A549 (cell line): ENCODE measurements at regions not wholly inside any gene's neighbourhood (a gene's known extent, or its start where the extent isn't known, plus 50 kb on each side); places are given as distances from the start of the nearest gene placed in this dataset.

Source experiments
- ATAC-seq, 2 experiments: fragments of 200-7000 bp in 1 of 2; fragments of >200 bp in 1 of 2; cut with Nextera tagmentation in 1 of 2; cut with Tn5 transposase in 1 of 2; 3 replicates each; pipeline versions ENCODE4 v1.8.0 to v1.9.1; 2018 to 2020; ENCODE audit warnings: mild to moderate bottlenecking in 1 of 2, moderate library complexity in 1 of 2
- CTCF ChIA-PET: fragments of 300-600 bp; sonication (Branson Sonifier 250); formaldehyde crosslinking; extraction: SDS; loops from one replicate; lab custom pipeline; 2021; ENCODE audit warnings: antibody characterized with exemption, inconsistent platforms; lab: Yijun Ruan, JAX
- POLR2A ChIA-PET: fragments of 350-600 bp; formaldehyde crosslinking; extraction: SDS; loops from one replicate; lab custom pipeline; 2021; ENCODE audit warnings: antibody characterized with exemption, inconsistent platforms; lab: Yijun Ruan, JAX
- DNase-seq, 2 experiments: peaks; one replicate each; pipeline versions ENCODE4 v3.0.0 to v3.0.0-alpha.2; 2011 to 2016; ENCODE audit warnings: low read depth in 1 of 2, low spot score in 1 of 2
- FAIRE-seq: peaks from 2 replicates; lab custom pipeline; 2011; peaks lifted over from hg19 to GRCh38; lab: Jason Lieb, UNC
- H3K27ac ChIP-seq, 2 experiments: fragments of >200 bp; sonication (Bioruptor Twin); formaldehyde crosslinking; 3 replicates each; pipeline ENCODE4 v1.5.1; 2016 to 2017
- H3K4me1 ChIP-seq: fragments of >200 bp; sonication (Bioruptor Twin); formaldehyde crosslinking; 3 replicates; pipeline ENCODE4 v1.6.1; 2016
- H3K4me2 ChIP-seq: fragments of >200 bp; sonication (Bioruptor Twin); formaldehyde crosslinking; 3 replicates; pipeline ENCODE4 v1.6.1; 2016
- H3K4me3 ChIP-seq: fragments of >200 bp; sonication (Bioruptor Twin); formaldehyde crosslinking; 3 replicates; pipeline ENCODE4 v1.5.1; 2016
- H3K9me3 ChIP-seq: fragments of >200 bp; sonication (Bioruptor Twin); formaldehyde crosslinking; 3 replicates; pipeline ENCODE4 v1.6.1; 2016
- CEBPB ChIP-seq, 2 experiments: fragments of >200 bp in 1 of 2; sonication (Bioruptor Twin) in 1 of 2; formaldehyde crosslinking in 1 of 2; IDR thresholded peaks; 2 replicates each; pipeline ENCODE4 v1.6.1; 2012 to 2016
- CHD2 ChIP-seq: fragments of 150-350 bp; IDR thresholded peaks from 2 replicates; pipeline ENCODE4 v1.6.1; 2014; ENCODE audit warnings: low read length; ENCODE audit not compliant: partially characterized antibody
- CHD4 ChIP-seq: fragments of 200-600 bp; sonication (generic); IDR thresholded peaks from 2 replicates; pipeline ENCODE4 v1.6.1; 2016; ENCODE audit warnings: antibody characterized with exemption, mild to moderate bottlenecking, borderline replicate concordance
- EHF ChIP-seq: fragments of 250-450 bp; sonication (Bioruptor Pico); IDR thresholded peaks from 2 replicates; pipeline ENCODE4 v1.5.0; 2020; ENCODE audit warnings: mild to moderate bottlenecking
- ESRRA ChIP-seq: fragments of 150-350 bp; IDR thresholded peaks from 2 replicates; pipeline ENCODE4 v1.6.1; 2014; ENCODE audit warnings: mild to moderate bottlenecking, low read length, borderline replicate concordance
- FOXS1 ChIP-seq: fragments of 250-450 bp; sonication (Bioruptor Pico); IDR thresholded peaks from 2 replicates; pipeline ENCODE4 v1.5.0; 2020; ENCODE audit warnings: mild to moderate bottlenecking, moderate library complexity
- HEYL ChIP-seq: fragments of 250-450 bp; sonication (Bioruptor Pico); IDR thresholded peaks from 2 replicates; pipeline ENCODE4 v1.8.0; 2021; ENCODE audit warnings: mild to moderate bottlenecking, moderate library complexity
- HOXA7 ChIP-seq: fragments of 250-450 bp; sonication (Bioruptor Pico); IDR thresholded peaks from 2 replicates; pipeline ENCODE4 v1.5.0; 2020; ENCODE audit warnings: mild to moderate bottlenecking, moderate library complexity
- KDM5A ChIP-seq: fragments of 200-600 bp; sonication (generic); IDR thresholded peaks from 2 replicates; pipeline ENCODE4 v1.6.1; 2016; ENCODE audit warnings: antibody characterized with exemption, mild to moderate bottlenecking
- MAFK ChIP-seq: fragments of 450-650 bp; IDR thresholded peaks from 2 replicates; pipeline ENCODE4 v1.6.1; 2014; ENCODE audit not compliant: partially characterized antibody
- MYC ChIP-seq: IDR thresholded peaks from 2 replicates; pipeline ENCODE4 v1.6.1; 2012; ENCODE audit warnings: mild to moderate bottlenecking, inconsistent platforms, low read length, improper control_type of control experiment, borderline replicate concordance
- NPAS2 ChIP-seq: fragments of 250-450 bp; sonication (Bioruptor Pico); IDR thresholded peaks from 2 replicates; pipeline ENCODE4 v1.8.0; 2022; ENCODE audit warnings: mild to moderate bottlenecking, moderate library complexity, borderline replicate concordance
- PHF8 ChIP-seq: fragments of 200-600 bp; sonication (generic); IDR thresholded peaks from 2 replicates; pipeline ENCODE4 v1.6.1; 2016; ENCODE audit warnings: low read depth, mild to moderate bottlenecking, antibody characterized with exemption, moderate library complexity, borderline replicate concordance
- RCOR1 ChIP-seq: fragments of 150-350 bp; IDR thresholded peaks from 2 replicates; pipeline ENCODE4 v1.6.1; 2014; ENCODE audit warnings: antibody characterized with exemption, low read length, low read depth
- RFX5 ChIP-seq: fragments of 450-650 bp; IDR thresholded peaks from 2 replicates; pipeline ENCODE4 v1.7.1; 2014; ENCODE audit warnings: antibody characterized with exemption, mild to moderate bottlenecking, moderate library complexity
- ZC3H11A ChIP-seq: fragments of 450-650 bp; IDR thresholded peaks from 2 replicates; pipeline ENCODE4 v1.6.1; 2014; ENCODE audit warnings: antibody characterized with exemption, mild to moderate bottlenecking
- ZNF302 ChIP-seq: fragments of 250-450 bp; sonication (Bioruptor Pico); IDR thresholded peaks from 2 replicates; pipeline ENCODE4 v1.9.0; 2021; ENCODE audit warnings: inconsistent platforms, mild to moderate bottlenecking, moderate library complexity
- ZSCAN20 ChIP-seq: fragments of 250-450 bp; sonication (Bioruptor Pico); IDR thresholded peaks from 2 replicates; pipeline ENCODE4 v1.8.0; 2022; ENCODE audit warnings: mild to moderate bottlenecking, moderate library complexity
- WGBS: methylation state at CpG from one replicate; pipeline ENCODE4 v1.1.6; 2017; ENCODE audit errors: missing lambda C conversion rate; 5-methylcytosine and 5-hydroxymethylcytosine counted together
- TF ChIP-seq, protein P1 (sequence below): IDR thresholded peaks from 2 replicates; pipeline ENCODE4 v1.6.1; 2012
- TF ChIP-seq, protein P2 (sequence below): fragments of >200 bp; sonication (Bioruptor Twin); formaldehyde crosslinking; IDR thresholded peaks from 2 replicates; pipeline ENCODE4 v1.6.1; 2016
- TF ChIP-seq, protein P3 (sequence below): fragments of 450-650 bp; IDR thresholded peaks from 2 replicates; pipeline ENCODE4 v1.6.1; 2014; ENCODE audit warnings: antibody characterized with exemption
- TF ChIP-seq, protein P4 (sequence below): fragments of >200 bp; sonication (Bioruptor Twin); formaldehyde crosslinking; IDR thresholded peaks from 3 replicates; pipeline ENCODE4 v1.5.1; 2016

DNA sequence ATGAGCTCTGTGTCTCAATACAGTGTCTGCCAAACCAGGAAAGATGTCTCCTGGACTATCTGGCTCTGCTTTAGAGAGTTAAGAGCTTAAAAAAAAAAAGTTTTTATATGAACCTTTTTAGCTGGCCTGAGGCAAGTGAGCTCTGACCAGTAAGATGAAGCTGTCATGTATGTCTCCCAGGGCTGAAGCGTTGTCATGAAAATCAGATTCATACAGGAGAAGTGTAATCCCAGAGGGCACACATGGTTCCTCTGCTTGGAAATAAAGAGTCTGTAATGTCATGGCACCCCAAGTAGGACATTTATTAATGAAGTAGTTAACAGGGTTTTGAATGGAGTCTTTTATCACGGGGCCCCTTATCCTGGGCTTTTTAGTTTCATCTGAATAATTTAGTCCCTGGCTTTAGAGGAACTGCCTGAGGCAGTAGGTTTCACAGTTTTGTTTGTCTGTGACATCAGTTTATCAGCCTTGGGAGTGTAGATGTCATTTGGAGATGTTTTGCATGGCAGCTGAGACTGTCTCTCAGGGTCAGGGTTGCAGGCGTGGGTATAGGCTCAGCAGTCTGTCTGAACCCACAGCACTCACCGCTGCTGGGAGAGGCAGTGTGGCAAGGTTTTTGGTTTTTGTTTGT lies 223.3 kb downstream of the DIRAS2 start:
- Histone ChIP-seq H3K9me3 (no peaks in the 10 kb centered on the region), H3K4me2 (no peak overlapping the region), H3K27ac (no peak overlapping the region), H3K4me1 (peaks cover 17% of the 10 kb centered on the region), H3K4me3 (no peak overlapping the region)
- FAIRE-seq, result no peak
- ATAC-seq, result no peak
- CTCF ChIA-PET, result interaction anchor here (1.2 kb wide), 1 partner anchor 161 kb away, joined by 4 read pairs; no protein-coding TSS in a partner anchor
- DNase-seq, result no peak
- POLR2A ChIA-PET, result no interaction called here
- 80% methylated on average over 4 of the region's 4 CpGs for WGBS
- TF ChIP-seq ZC3H11A, result no peak
- TF ChIP-seq PHF8, result no peak
- TF ChIP-seq, protein P1, sequence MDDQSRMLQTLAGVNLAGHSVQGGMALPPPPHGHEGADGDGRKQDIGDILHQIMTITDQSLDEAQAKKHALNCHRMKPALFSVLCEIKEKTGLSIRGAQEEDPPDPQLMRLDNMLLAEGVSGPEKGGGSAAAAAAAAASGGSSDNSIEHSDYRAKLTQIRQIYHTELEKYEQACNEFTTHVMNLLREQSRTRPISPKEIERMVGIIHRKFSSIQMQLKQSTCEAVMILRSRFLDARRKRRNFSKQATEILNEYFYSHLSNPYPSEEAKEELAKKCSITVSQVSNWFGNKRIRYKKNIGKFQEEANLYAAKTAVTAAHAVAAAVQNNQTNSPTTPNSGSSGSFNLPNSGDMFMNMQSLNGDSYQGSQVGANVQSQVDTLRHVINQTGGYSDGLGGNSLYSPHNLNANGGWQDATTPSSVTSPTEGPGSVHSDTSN, result no peak
- TF ChIP-seq ESRRA, result no peak
- no peak for TF ChIP-seq ZNF302 (CRISPR knock-in tag)
- TF ChIP-seq MAFK, result no peak
- TF ChIP-seq RFX5, result no peak
- TF ChIP-seq NPAS2 (CRISPR knock-in tag), result no peak
- no peak for TF ChIP-seq HOXA7
- no peak for TF ChIP-seq CEBPB (IDR thresholded peaks at IDR 0.05)

DNA sequence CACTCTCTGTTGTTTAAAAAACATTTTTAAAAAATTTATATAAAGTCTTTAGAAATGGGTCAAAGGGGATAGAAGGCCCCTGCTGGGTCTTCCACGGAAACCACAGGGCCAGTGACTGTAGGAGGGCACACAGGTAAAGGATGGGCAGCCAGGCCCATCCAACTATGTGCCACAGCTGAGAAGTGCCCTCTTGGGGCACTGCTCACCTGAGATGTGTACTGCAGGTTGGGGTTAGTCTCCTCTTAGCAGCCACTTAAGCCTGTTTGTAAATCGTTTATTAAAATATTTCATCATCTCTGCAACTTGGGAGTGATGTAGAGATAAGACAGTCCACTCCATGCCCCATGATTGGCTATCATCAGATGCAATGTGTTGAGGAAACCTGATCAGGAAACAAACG lies 222.4 kb downstream of the DIRAS2 start:
- Histone ChIP-seq H3K4me3 (no peak overlapping the region), H3K4me2 (no peak overlapping the region), H3K27ac (peak overlapping the region in 1 of 2 experiments; percentile 60; a peak in 2 of 6 replicates), H3K9me3 (no peaks in the 10 kb centered on the region), H3K4me1 (peaks cover 25% of the 10 kb centered on the region)
- TF ChIP-seq CHD2 (no peak), HEYL (no peak), KDM5A (no peak)
- POLR2A ChIA-PET, result no interaction called here
- 64% methylated on average over 3 of the region's 3 CpGs for WGBS
- CTCF ChIA-PET, result no interaction called here
- no peak for FAIRE-seq
- DNase-seq, result no peak
- no peak for ATAC-seq

DNA sequence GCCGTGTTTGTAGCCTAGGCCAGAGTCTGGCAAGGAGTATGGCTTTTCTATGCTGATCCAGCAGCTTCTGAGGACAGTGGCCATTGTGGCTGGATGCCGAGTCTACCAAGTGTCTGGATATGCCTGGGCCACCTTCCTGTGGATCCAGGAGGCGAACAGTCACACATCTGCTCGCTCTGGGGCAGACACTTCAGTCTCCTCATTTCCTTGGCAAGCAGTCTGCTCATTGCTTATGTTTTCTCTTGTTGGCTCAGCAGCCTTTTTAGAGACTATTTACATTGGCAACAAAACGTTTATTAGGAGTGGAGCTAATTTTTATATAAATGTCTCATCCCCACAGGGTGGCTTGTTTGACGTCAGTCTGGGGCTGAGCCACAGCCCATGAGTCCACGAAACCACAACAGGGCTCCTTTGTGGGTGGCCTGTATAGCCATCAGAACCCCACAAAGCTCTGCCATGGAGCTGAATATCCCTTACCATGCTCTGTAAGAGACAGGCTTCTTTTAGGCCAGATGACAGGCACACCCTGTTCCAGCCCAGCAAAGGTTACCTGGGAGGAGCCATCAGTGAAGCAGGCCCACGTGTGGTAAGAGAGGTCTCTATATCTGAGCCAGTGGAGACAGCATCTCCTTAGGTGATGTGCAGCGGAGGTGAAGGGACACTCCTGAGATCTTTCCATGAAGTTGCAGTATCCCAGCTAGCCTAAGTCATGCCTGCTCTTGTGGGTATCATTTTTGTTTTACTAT lies 221.7 kb downstream of the DIRAS2 start:
- no peak for ATAC-seq
- POLR2A ChIA-PET, result no interaction called here
- WGBS, result 68% methylated on average over 9 of the region's 9 CpGs
- Histone ChIP-seq H3K27ac (peak overlapping the region in 1 of 2 experiments; percentile 60; a peak in 3 of 6 replicates), H3K4me3 (no peak overlapping the region), H3K4me2 (no peak overlapping the region), H3K4me1 (peaks cover 25% of the 10 kb centered on the region), H3K9me3 (no peaks in the 10 kb centered on the region)
- TF ChIP-seq MYC, result no peak
- TF ChIP-seq, protein P2, sequence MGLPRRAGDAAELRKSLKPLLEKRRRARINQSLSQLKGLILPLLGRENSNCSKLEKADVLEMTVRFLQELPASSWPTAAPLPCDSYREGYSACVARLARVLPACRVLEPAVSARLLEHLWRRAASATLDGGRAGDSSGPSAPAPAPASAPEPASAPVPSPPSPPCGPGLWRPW, result no peak
- TF ChIP-seq CHD4, result no peak
- TF ChIP-seq RCOR1, result no peak
- CTCF ChIA-PET, result no interaction called here
- no peak for FAIRE-seq
- peak in 1 of 2 experiments; percentile 13 for DNase-seq

DNA sequence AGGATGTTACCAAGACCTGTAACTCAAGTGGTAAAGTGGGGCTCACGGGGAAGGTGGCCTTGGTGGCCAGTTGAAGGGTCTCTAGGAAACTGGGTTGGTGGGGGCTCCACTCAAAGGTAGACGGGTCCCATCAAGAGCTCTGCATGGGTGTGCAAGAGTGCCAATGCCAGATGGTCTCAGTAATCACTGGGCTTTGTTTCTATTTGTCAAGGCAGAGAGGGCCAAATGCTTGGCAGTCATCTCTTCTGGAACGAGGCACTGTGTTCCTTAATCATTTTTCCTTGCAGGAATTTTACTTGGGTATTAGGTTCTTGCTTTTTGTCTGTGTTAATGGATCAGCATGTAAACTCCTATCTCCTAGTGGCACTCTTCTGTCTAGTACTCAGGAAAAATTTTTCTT lies 220.8 kb downstream of the DIRAS2 start:
- CTCF ChIA-PET, result no interaction called here
- Histone ChIP-seq H3K4me1 (peaks cover 25% of the 10 kb centered on the region), H3K27ac (0 out of 6 replicates have a peak overlapping the region, but pooled peaks of 1 of the 2 experiments have one; percentile 30), H3K4me2 (no peak overlapping the region), H3K4me3 (no peak overlapping the region), H3K9me3 (no peaks in the 10 kb centered on the region)
- FAIRE-seq (no peak), ATAC-seq (no peak), DNase-seq (no peak)
- TF ChIP-seq, protein P3, sequence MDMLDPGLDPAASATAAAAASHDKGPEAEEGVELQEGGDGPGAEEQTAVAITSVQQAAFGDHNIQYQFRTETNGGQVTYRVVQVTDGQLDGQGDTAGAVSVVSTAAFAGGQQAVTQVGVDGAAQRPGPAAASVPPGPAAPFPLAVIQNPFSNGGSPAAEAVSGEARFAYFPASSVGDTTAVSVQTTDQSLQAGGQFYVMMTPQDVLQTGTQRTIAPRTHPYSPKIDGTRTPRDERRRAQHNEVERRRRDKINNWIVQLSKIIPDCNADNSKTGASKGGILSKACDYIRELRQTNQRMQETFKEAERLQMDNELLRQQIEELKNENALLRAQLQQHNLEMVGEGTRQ, result no peak
- TF ChIP-seq, protein P4, sequence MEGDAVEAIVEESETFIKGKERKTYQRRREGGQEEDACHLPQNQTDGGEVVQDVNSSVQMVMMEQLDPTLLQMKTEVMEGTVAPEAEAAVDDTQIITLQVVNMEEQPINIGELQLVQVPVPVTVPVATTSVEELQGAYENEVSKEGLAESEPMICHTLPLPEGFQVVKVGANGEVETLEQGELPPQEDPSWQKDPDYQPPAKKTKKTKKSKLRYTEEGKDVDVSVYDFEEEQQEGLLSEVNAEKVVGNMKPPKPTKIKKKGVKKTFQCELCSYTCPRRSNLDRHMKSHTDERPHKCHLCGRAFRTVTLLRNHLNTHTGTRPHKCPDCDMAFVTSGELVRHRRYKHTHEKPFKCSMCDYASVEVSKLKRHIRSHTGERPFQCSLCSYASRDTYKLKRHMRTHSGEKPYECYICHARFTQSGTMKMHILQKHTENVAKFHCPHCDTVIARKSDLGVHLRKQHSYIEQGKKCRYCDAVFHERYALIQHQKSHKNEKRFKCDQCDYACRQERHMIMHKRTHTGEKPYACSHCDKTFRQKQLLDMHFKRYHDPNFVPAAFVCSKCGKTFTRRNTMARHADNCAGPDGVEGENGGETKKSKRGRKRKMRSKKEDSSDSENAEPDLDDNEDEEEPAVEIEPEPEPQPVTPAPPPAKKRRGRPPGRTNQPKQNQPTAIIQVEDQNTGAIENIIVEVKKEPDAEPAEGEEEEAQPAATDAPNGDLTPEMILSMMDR, result no peak
- TF ChIP-seq ZSCAN20 (CRISPR knock-in tag), result no peak
- no peak for TF ChIP-seq FOXS1
- TF ChIP-seq EHF, result no peak
- 92% methylated on average over 3 of the region's 3 CpGs for WGBS
- POLR2A ChIA-PET, result no interaction called here
